ENCODE measurements at regions not wholly inside any gene's neighbourhood (a gene's known extent, or its start where the extent isn't known, plus 50 kb on each side); places are given as distances from the start of the nearest gene placed in this dataset.
"Not testable (repeated sequence)": the region's sequence is repeated elsewhere in the genome, so short reads cannot be mapped to it uniquely, and the experiment has no call there.

DNA sequence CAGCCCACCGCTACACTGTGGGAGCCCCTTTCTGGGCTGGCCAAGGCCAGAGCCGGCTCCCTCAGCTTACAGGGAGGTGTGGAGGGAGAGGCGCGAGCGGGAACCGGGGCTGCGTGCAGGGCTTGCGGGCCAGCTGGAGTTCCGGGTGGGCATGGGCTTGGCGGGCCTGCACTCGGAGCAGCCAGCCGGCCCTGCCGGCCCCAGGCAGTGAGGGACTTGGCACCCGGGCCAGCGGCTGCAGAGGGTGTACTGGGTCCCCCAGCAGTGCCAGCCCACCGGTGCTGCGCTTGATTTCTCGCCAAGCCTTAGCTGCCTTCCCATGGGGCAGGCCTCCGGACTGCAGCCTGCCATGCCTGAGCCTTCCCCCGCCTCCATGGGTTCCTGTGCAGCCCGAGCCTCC is 306.2 kb downstream of the PPP4R3C start:
- DNase-seq (ENCODE audit: low spot score): not testable (repeated sequence)

DNA sequence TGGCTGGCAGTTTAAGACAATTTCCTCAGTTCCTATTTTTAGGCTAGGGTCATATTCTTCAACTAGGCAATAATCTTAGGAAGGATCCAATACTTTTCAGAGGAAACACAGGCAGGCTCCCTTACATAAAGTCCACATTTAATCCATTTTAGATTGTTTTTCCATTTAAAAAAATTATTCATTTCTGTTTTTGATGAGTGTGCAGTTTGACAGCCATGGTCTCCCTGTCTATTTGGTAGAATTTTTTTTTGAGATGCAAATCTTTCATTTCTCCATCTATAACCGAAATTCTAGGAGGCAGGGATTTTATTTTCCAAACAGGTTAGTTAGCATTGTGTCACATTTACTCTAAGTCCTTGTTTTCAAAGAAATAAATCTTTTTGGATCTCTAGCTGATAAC is 326.8 kb downstream of the PPP4R3C start:
- no peak for DNase-seq (ENCODE audit: low spot score)

DNA sequence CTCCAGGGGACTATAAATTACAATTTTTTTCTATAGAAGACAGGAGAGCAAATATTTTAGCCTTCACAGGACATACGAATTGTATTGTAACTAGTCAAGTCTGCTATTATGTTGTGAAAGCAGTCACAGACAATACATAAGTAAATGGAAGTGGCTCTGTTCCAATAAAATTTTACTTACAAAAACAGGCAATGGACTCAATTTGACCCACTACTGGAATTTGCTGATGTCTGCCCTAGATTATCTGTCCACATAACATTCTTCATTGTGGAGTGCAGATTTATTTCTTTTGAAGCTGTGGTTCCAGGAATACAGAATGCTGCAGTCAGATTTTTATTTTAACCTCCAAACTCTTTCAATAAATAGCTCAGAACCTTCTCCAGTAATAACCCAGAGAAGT is 330.3 kb downstream of the PPP4R3C start:
- DNase-seq (ENCODE audit: low spot score): no peak

DNA sequence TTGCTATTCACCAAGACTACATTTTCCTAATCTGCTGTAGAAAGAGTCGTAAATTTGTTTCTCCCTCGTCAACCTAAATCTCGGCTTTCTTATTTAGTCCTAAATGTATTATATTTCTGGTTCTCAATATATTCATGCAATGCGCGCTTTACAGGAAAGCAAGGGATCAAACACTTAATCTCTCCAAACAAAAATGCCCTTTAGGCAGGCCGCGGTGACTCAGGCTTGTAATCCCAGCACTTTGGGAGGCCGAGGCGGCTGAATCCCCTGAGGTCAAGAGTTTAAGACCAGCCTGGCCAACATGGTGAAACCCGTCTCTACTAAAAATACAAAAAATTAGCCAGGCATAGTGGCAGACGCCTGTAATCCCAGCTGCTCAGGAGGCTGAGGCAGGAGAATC is 376.0 kb downstream of the PPP4R3C start:
- DNase-seq (ENCODE audit: low spot score): not testable (repeated sequence)

DNA sequence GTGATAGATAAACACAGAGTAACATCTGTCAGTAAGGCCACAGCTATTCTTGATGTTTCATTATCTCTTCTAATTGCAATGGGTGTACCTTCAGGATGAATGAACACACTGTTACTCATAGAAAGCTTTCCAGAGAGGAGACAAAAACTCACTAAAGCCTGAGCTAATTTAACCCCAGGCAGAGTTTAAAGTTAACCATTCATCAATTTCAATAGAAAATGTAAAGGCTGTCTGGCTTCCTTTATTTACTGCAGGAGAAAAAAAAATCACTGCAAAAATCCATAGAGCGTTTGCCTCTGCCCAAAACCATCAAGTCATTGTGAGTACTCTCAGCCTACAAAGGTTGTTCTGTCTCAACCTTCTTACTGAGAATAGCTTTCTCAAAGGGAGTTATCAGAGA is 376.9 kb downstream of the PPP4R3C start:
- DNase-seq (ENCODE audit: low spot score): no peak

DNA sequence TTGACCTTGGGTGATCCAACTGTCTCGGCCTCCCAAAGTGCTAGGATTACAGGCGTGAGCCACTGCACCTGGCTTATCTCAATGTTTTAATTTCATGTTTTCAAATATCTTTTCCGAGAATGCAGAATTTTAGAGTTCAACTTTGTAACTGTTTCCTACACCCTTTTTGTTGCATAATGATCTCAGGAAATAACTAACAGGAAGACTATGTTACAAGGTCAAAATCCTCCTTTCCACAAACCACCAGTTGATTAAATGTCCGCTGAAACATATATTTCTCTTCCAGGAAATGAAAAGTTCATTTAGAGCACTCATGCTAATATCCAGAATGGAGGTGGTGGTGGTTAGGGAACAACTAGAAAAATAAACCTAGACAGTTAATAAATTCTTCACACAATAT is 377.8 kb downstream of the PPP4R3C start:
- no peak for DNase-seq (ENCODE audit: low spot score)

GRCh38 chrX:27078371-27078770 is 384.8 kb downstream of the PPP4R3C start:
- DNase-seq (ENCODE audit: low spot score): no peak

DNA sequence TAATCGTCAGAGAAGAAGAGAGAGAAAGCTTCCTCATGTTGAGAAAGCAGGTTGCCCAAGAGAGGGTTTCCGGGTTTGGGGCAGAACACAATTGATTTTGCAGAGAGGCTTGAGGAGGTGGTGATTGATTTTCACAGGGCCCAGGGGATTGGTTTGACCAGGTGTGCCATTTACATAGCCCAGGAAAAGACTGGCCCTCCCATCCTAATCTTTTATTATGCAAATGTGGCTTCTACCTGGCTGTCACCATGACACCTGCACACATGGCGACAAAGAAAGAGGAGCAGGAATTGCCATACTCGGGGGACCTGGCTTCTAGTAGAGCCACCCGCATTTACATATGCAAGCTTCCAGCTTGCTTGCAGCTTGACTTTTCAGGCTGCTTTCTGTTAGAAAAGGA is 405.3 kb downstream of the PPP4R3C start:
- no peak for DNase-seq (ENCODE audit: low spot score)

- no peak for DNase-seq (ENCODE audit: low spot score)
Observed at GRCh38 chrX:27039332-27039731, 423.8 kb downstream of the PPP4R3C start.

DNA sequence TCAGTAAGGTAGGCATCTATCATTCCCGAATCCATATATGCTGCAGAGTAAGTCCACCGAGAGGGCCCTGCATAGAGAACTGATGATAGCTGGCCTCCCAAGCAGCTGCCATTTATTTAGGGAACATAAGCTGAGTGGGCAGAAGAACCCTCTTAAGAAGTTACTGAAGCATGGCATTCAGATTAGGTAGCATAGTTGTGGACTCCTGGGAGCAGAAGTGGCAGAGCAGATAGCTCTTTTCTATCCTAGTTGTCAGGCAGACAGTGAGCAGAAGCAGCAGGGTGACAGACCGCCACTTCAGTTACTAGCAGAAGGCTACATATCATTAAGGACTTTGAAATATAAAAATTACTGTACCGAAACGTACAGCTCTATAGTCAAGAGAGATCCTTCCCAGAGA is 454.7 kb downstream of the PPP4R3C start:
- no peak for DNase-seq (ENCODE audit: low spot score)

DNA sequence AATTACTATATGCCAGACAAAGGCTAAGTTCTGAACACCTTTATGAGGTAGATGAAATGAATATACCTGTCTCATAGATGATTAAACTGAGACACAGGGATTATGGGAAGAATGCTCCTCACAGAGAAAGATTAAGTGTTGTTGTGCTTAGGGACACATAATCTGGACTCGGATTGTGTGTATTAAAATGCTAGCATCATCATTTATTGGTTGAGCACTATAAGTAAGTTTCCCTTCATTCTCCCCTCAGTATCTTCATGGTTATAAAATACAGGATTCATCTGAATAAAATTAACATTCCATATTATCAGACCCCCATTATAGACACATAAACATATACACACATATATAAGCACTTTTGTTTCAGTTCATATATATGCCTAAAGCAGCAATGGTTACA is 463.5 kb downstream of the PPP4R3C start:
- DNase-seq (ENCODE audit: low spot score): no peak

GRCh38 chrX:26958261-26958660 is 504.9 kb downstream of the PPP4R3C start:
- no peak for DNase-seq (ENCODE audit: low spot score)

- DNase-seq (ENCODE audit: low spot score): no peak
Observed at GRCh38 chrX:26954029-26954428, 509.1 kb downstream of the PPP4R3C start.

DNA sequence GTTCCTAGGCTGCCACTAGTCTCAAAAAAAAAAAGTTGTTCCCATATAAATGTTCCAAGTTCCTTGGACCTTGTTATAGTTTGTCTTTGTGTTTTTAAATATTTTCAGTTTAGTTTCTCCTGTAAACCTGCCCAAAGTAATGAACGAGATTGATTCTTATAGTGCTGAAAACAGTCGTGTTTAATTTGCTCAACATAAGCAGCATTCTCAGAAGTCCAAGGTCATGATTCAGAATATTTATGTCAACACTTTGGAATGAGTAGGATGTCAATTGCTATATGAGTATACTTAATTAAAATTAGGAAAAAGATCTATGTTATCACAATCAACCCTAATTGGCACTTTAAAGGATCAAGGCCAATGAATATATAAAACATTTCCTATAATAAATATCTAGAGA is 510.9 kb downstream of the PPP4R3C start:
- no peak for DNase-seq (ENCODE audit: low spot score)

- DNase-seq (ENCODE audit: low spot score): no peak
Observed at GRCh38 chrX:26927419-26927818, 535.7 kb downstream of the PPP4R3C start.

DNA sequence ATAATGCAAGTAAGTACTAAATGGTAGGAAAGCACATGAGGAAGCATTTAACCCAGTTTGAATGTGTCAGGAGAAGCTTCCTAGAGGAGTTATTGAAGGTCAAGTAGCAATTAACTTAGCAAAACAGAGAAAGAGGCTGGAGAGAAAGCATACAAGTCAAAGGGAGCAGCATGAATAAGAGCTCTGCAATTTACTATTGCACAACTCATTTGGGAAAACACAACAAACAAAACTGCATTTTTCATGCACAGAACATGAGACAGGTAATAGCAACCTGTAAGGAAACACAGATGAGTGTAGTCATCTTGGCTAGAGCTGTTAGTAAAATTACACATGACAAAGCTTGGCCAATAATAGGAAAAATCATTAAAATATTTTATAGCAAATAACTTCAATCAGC is 538.1 kb downstream of the PPP4R3C start:
- DNase-seq (ENCODE audit: low spot score): no peak

- DNase-seq (ENCODE audit: low spot score): no peak
Observed at GRCh38 chrX:26922278-26922677, 540.9 kb downstream of the PPP4R3C start.

DNA sequence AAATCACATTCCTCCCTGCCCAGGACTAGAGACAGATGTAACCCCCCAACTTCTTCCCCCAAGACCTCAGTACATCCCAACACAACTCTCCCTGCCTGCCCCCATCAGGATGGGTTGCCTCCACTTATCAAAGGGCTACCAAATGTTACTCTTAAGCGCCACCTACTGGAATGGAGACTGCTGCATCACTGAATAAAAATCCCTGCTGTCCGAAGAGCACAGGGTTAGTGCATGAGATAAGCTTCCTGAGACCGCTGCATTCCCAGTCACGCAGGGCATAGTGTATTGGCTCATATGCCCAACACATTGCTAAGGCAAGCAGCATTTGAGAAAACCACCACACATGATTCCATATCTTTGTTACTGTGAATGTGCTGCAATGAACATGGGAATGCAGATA is 544.5 kb downstream of the PPP4R3C start:
- DNase-seq (ENCODE audit: low spot score): no peak

- DNase-seq (ENCODE audit: low spot score): no peak
Observed at GRCh38 chrX:26916991-26917390, 546.1 kb downstream of the PPP4R3C start.

GRCh38 chrX:26915064-26915463 is 548.1 kb downstream of the PPP4R3C start:
- no peak for DNase-seq (ENCODE audit: low spot score)

- DNase-seq (ENCODE audit: low spot score): no peak
Observed at GRCh38 chrX:26914232-26914631, 548.9 kb downstream of the PPP4R3C start.

- not testable (repeated sequence) for DNase-seq (ENCODE audit: low spot score)
Observed at GRCh38 chrX:26911785-26912184, 551.4 kb downstream of the PPP4R3C start.

GRCh38 chrX:26909728-26910127 is 553.4 kb downstream of the PPP4R3C start:
- DNase-seq (ENCODE audit: low spot score): no peak

DNA sequence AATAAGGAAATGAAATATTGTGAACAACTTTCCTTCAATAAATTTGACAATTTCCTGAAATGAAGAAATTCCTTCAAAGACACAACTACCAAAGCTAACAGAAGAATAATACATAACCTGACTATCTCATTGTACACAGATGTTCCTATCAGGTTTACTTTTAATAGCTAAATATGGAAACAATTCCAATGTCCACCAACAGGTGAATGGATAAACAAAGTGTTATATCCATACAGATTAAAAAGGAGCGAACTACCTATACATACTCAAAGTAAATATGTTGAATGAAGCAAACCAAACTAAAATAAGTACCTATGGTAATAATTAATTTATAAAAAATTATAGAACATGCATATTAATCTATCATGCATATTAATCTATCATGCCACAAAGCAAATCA is 554.9 kb downstream of the PPP4R3C start:
- DNase-seq (ENCODE audit: low spot score): no peak

GRCh38 chrX:26889574-26889973 is 573.6 kb downstream of the PPP4R3C start:
- DNase-seq (ENCODE audit: low spot score): no peak
